Pancreas (tissue), 10 donors: ENCODE measurements at regions not wholly inside any gene's neighbourhood (a gene's known extent, or its start where the extent isn't known, plus 50 kb on each side); places are given as distances from the start of the nearest gene placed in this dataset.

Experiments used
- ATAC-seq, 4 donors: fragments of 200-7000 bp; cut with Tn5 transposase; one replicate each; pipeline versions ENCODE4 v1.8.0 to v1.9.1; 2020; ENCODE audit warnings: mild to moderate bottlenecking in 4 of 4, moderate library complexity in 4 of 4
- DNase-seq, 6 donors: peaks; one replicate each; pipeline ENCODE4 v3.0.0-alpha.2; 2020
- FAIRE-seq: peaks from 2 replicates; lab custom pipeline; 2012; peaks lifted over from hg19 to GRCh38; lab: Jason Lieb, UNC
- H3K27ac ChIP-seq, 4 donors: fragments of 200-600 bp; sonication (generic); 1 replicate in 3 of 4; 2 replicates in 1 of 4; pipeline versions ENCODE4 v1.5.0 to v1.8.0; 2020
- H3K27me3 ChIP-seq, 4 donors: fragments of 200-600 bp; one replicate each; pipeline ENCODE4 v1.8.0; 2021
- H3K36me3 ChIP-seq, 3 donors: fragments of 200-600 bp; sonication (generic) in 1 of 3; one replicate each; pipeline versions ENCODE4 v1.5.0 to v1.8.0; 2020 to 2021
- H3K4me1 ChIP-seq, 3 donors: fragments of 200-600 bp; one replicate each; pipeline ENCODE4 v1.8.0; 2021
- H3K4me3 ChIP-seq, 4 donors: fragments of 200-600 bp; sonication (generic) in 2 of 4; one replicate each; pipeline versions ENCODE4 v1.5.0 to v1.8.0; 2020 to 2021
- H3K9me3 ChIP-seq, 4 donors: fragments of 200-600 bp; one replicate each; pipeline ENCODE4 v1.8.0; 2021
- WGBS, 2 donors: extraction: QIAGEN DNeasy Blood & Tissue Kit; methylation state at CpG; one replicate each; pipeline ENCODE4 v1.1.7; 2013; 5-methylcytosine and 5-hydroxymethylcytosine counted together
- intact Hi-C, 3 donors: fragments of 100-400 bp; cut with DNase I; formaldehyde crosslinking; loops; one replicate each; pipeline versions ENCODE4 v1.11.1 to v1.14.2; 2022
- TF ChIP-seq, protein P1 (sequence below), 4 donors: fragments of 200-600 bp; sonication (generic) in 3 of 4; IDR thresholded peaks; one replicate each; pipeline versions ENCODE4 v1.5.0 to v1.8.0; 2021; ENCODE audit warnings: antibody characterized with exemption in 4 of 4
- donor health status: healthy with polysubstance abuse.
- donor health status: DM: no; HTN: no; CAD: no; lungs with moderate emphysema.
- donor health status: DM: no; HTN: no; CAD: no.
- donor health status: control.
- donor health status: control.
- donor health status: Bipolar disorder and iron deficiency.
- donor health status: DM: yes; HTN: yes; CAD: no.
- donor health status: DM: no; HTN: no; CAD: no.
- donor health status: DM: no; HTN: no; CAD: no.
- donor health status: DM: yes; HTN: yes; CAD: no.

DNA sequence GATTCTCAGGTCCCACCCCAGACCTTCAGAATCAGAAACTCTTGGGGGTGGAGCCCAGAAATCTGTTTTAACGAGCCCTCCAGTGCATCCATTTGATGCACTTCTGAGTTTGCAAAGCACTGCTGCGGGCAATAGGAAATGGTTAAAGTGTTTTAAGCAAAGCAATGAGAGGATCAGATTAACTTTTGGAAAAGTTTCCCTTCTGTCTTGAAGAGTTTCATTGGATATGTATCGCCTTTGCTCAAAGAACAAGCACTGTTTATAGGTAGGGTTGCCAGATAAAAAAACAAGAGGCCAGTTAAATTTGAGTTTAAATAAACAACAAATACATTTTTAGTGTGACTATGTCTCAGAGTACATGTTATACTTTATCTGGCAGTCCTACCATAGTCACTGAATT, 226.0 kb downstream of the BMP7 start:
- intact Hi-C loops: no loop called here
- no peaks in the 10 kb centered on the region for H3K36me3 ChIP-seq
- TF ChIP-seq, protein P1, sequence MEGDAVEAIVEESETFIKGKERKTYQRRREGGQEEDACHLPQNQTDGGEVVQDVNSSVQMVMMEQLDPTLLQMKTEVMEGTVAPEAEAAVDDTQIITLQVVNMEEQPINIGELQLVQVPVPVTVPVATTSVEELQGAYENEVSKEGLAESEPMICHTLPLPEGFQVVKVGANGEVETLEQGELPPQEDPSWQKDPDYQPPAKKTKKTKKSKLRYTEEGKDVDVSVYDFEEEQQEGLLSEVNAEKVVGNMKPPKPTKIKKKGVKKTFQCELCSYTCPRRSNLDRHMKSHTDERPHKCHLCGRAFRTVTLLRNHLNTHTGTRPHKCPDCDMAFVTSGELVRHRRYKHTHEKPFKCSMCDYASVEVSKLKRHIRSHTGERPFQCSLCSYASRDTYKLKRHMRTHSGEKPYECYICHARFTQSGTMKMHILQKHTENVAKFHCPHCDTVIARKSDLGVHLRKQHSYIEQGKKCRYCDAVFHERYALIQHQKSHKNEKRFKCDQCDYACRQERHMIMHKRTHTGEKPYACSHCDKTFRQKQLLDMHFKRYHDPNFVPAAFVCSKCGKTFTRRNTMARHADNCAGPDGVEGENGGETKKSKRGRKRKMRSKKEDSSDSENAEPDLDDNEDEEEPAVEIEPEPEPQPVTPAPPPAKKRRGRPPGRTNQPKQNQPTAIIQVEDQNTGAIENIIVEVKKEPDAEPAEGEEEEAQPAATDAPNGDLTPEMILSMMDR (IDR thresholded peaks at IDR 0.05): no peak
- no peaks in the 10 kb centered on the region for H3K4me1 ChIP-seq
- no peak overlapping the region for H3K4me3 ChIP-seq
- H3K9me3 ChIP-seq: no peaks in the 10 kb centered on the region
- 62 to 77% methylated on average over 3 of the region's 3 CpGs for WGBS, 2 donors
- FAIRE-seq (no peak), DNase-seq (no peak), ATAC-seq (no peak)
- H3K27me3 ChIP-seq: peaks cover 0 to under 1% (median 0%) of the 10 kb centered on the region in 4 donors
- no peak overlapping the region for H3K27ac ChIP-seq

DNA sequence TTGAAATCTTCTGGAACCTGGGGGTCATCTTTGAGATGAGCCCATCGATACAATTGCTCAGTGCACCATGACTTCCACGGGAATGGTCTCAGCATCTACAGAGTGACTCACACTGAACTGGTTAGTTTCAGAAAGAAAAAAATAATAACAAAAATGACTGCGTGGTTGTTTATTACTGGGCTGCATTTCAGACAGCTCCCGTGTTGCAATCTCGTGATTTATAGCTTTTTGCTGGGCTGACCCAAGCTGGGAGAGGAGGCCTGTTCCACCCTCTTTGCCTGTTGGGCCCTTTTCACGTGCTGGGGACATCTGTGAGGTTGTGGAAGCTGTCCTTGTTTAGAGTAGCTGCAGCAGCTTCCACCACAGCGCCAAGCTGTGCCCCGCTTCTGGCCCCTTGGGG, 225.5 kb downstream of the BMP7 start:
- Histone ChIP-seq H3K27ac (no peak overlapping the region), H3K9me3 (no peaks in the 10 kb centered on the region), H3K4me3 (no peak overlapping the region), H3K27me3 (no peaks in the 10 kb centered on the region), H3K4me1 (no peaks in the 10 kb centered on the region), H3K36me3 (no peaks in the 10 kb centered on the region)
- TF ChIP-seq, protein P1 (IDR thresholded peaks at IDR 0.05): no peak
- 42 to 48% methylated on average over 8 of the region's 8 CpGs for WGBS, 2 donors
- intact Hi-C loops: no loop called here
- FAIRE-seq (no peak), DNase-seq (no peak), ATAC-seq (peak in 2 of 4 donors; percentile 25 to 28)

DNA sequence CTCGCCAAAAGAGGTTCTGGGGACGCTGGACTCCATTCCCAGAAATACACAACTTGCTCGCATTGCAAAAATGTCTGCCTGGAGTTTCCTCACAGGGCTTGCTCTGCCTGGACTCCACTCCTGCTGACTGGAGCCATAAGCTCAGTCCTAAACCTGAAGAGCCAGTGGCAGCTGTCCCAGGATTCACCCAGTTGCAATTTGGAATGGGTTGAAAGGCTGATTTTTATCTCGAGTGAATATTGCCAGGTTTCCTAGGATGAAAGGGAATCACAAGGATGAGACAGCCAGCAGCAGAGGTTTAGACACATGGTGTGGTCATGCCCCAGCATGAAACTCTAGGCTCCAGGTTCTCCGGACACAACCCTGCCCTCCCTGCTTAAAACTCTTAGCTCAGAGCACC, 223.3 kb downstream of the BMP7 start:
- Histone ChIP-seq H3K4me3 (no peak overlapping the region), H3K27ac (no peak overlapping the region), H3K27me3 (no peaks in the 10 kb centered on the region), H3K4me1 (no peaks in the 10 kb centered on the region), H3K9me3 (no peaks in the 10 kb centered on the region), H3K36me3 (no peaks in the 10 kb centered on the region)
- DNase-seq (no peak), ATAC-seq (no peak), FAIRE-seq (no peak)
- intact Hi-C loops: no loop called here
- 44 to 57% methylated on average over 5 of the region's 5 CpGs for WGBS, 2 donors
- TF ChIP-seq, protein P1 (IDR thresholded peaks at IDR 0.05): no peak

DNA sequence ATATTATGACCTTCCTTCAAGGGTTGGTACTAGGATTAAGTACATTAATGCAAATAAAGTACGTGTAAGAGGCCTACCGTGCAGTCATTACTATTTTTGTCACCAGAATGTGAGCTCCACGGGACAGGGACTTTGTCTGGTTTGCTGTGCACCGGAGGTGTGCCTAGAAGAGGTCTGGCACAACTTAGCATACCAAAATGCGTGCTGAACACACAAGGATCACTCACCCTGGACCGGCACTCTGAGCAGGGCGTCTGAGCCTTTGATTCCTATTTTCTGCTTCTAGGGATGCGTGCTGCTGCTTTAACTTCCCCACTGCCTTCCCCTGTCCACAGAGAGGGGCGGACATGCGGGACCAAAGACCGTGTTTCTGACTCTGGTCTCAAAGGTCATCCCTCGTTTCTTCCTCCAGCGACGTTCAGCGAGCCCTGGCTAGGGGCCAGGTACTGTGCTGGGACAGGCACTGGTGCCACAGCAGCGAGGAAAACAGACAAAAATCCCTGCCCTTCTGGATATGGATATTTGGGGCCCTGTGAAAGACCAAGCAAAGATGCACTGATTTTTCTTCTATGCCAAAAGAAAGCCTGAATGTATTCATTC, 222.7 kb downstream of the BMP7 start:
- intact Hi-C loops: no loop called here
- Histone ChIP-seq H3K27ac (no peak overlapping the region), H3K4me1 (no peaks in the 10 kb centered on the region), H3K36me3 (no peaks in the 10 kb centered on the region), H3K4me3 (no peak overlapping the region), H3K27me3 (no peaks in the 10 kb centered on the region), H3K9me3 (no peaks in the 10 kb centered on the region)
- DNase-seq: no peak
- 38 to 41% methylated on average over 16 of the region's 16 CpGs for WGBS, 2 donors
- no peak for FAIRE-seq
- TF ChIP-seq, protein P1 (IDR thresholded peaks at IDR 0.05): no peak
- ATAC-seq: no peak

DNA sequence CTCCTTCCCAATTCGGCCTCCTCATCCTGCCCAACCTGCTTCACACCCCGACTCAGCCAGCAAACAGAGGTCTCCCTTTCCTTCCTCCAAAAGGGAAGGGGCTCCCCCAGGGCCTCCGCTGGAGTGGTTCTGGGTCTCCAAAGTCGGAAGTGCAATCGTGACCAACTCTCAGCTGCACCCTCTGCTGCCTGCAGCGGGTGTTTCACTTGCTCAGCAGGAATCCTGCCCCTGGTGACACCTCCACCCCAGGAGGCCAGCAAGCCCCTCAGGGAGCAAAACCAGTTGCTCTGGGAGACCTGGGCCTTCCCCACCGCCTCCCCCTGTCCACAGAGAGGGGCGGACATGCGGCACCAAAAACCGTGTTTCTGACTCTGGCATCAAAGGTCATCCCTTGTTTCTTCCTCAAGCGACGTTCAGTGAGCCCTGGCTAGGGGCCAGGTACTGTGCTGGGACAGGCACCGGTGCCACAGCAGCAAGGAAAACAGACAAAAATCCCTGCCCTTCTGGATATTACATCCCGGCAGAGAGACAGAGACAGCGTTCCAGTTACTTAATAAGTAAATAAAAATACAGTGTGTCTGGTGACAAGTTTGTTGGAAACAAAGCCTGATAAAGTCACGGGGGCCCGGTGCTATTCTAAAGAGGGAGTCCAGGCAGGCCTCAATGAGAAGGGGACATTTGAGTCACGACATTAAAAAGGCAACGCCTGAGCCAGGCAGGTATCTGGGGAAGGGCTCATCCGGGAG, 219.0 kb downstream of the BMP7 start:
- DNase-seq: no peak
- no peak overlapping the region for H3K27ac ChIP-seq
- no peak for ATAC-seq
- WGBS, 2 donors: 23 to 29% methylated on average over 19 to 20 of the region's 20 CpGs
- no peak for FAIRE-seq
- TF ChIP-seq, protein P1 (IDR thresholded peaks at IDR 0.05): no peak
- intact Hi-C loops: no loop called here
- no peaks in the 10 kb centered on the region for H3K36me3 ChIP-seq
- H3K27me3 ChIP-seq: no peaks in the 10 kb centered on the region
- H3K9me3 ChIP-seq: no peaks in the 10 kb centered on the region
- H3K4me3 ChIP-seq: no peak overlapping the region
- no peaks in the 10 kb centered on the region for H3K4me1 ChIP-seq
